Activated CD8-positive, alpha-beta T cell treated with anti-CD3 and anti-CD28 coated beads for 36 hours (primary cell): ENCODE measurements at regions not wholly inside any gene's neighbourhood (a gene's known extent, or its start where the extent isn't known, plus 50 kb on each side); places are given as distances from the start of the nearest gene placed in this dataset.

Source experiments
- ATAC-seq: fragments of 200-7000 bp; cut with Tn5 transposase; one replicate; pipeline ENCODE4 v1.10.0; 2021; ENCODE audit warnings: mild to moderate bottlenecking, moderate library complexity
- CTCF ChIA-PET: fragments of 350-600 bp; sonication (Branson Sonifier 250); formaldehyde crosslinking; loops from one replicate; lab custom pipeline; 2021; ENCODE audit warnings: antibody characterized with exemption; lab: Charles Lee
- POLR2A ChIA-PET: fragments of 350-600 bp; sonication (Branson Sonifier 250); formaldehyde crosslinking; loops from one replicate; lab custom pipeline; 2021; ENCODE audit warnings: antibody characterized with exemption; lab: Charles Lee
- DNase-seq: peaks from one replicate; pipeline ENCODE4 v3.0.0-alpha.2; 2020
- H3K27ac Mint-ChIP-seq: one replicate; pipeline ENCODE4 v1.8.0; 2021; ENCODE audit warnings: mild to moderate bottlenecking, mixed read lengths
- H3K27me3 Mint-ChIP-seq: one replicate; pipeline ENCODE4 v1.8.0; 2021; ENCODE audit warnings: mixed read lengths
- H3K36me3 Mint-ChIP-seq: one replicate; pipeline ENCODE4 v1.8.0; 2021; ENCODE audit warnings: low read depth, mixed read lengths
- H3K4me1 Mint-ChIP-seq: one replicate; pipeline ENCODE4 v1.8.0; 2021; ENCODE audit warnings: low read depth, mixed read lengths
- H3K4me3 Mint-ChIP-seq: one replicate; pipeline ENCODE4 v1.8.0; 2021; ENCODE audit warnings: mild to moderate bottlenecking, moderate library complexity, mixed read lengths
- H3K9me3 Mint-ChIP-seq: one replicate; pipeline ENCODE4 v1.8.0; 2021; ENCODE audit warnings: mixed read lengths
- intact Hi-C: fragments of 100-400 bp; cut with micrococcal nuclease; formaldehyde crosslinking; loops from one replicate; pipeline ENCODE4 v1.10.0; 2022
- TF ChIP-seq, protein P1 (sequence below): fragments of 200-600 bp; IDR thresholded peaks from one replicate; pipeline ENCODE4 v1.8.0; 2022; ENCODE audit warnings: antibody characterized with exemption, mild to moderate bottlenecking

DNA sequence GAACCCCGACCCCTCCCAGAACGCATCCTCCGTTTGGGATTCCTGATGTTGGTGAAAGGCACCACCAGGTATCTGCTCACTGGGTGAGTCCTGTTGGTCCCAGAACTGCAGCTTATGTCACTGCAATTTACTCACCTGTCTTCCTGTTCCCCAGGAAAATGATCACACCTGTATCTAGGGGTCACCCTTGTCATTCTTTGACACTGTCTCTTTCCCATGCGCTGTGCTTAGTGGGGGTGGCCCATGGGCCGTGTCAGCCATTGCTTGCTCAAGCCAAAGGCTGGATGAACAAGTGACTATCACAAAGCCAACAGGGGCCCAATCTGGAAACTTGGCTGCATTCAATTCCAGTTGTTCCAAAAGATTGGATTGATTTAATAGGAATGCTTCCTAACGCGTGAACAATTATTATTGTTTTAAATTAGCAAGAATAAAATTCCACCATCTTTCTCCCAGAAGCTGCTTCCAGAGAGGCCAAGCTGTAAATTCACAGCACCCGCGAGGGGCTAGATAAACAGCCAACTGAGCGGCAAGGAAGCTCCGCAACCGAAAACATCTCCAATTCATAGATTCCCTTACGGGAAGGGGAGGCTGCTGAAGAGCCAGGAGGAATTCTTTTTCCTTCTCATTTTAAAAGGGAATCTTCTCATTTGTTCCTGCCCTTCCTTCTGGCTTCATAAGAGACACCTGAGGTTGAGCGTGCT is 134.8 kb upstream of the ZMIZ1 start:
- intact Hi-C loops: loop anchor here (10.0 kb wide), 1 partner anchor 261 kb away; no protein-coding TSS in a partner anchor
- Mint-ChIP-seq H3K36me3 (no peaks in the 10 kb centered on the region), H3K27me3 (no peaks in the 10 kb centered on the region), H3K4me3 (no peak overlapping the region), H3K4me1 (no peaks in the 10 kb centered on the region), H3K27ac (no peak overlapping the region), H3K9me3 (no peaks in the 10 kb centered on the region)
- ATAC-seq (no peak), DNase-seq (no peak)
- ChIA-PET CTCF (interaction anchor here (5.1 kb wide), 1 partner anchor 261 kb away, joined by 26 read pairs; no protein-coding TSS in a partner anchor), POLR2A (no interaction called here)
- TF ChIP-seq, protein P1, sequence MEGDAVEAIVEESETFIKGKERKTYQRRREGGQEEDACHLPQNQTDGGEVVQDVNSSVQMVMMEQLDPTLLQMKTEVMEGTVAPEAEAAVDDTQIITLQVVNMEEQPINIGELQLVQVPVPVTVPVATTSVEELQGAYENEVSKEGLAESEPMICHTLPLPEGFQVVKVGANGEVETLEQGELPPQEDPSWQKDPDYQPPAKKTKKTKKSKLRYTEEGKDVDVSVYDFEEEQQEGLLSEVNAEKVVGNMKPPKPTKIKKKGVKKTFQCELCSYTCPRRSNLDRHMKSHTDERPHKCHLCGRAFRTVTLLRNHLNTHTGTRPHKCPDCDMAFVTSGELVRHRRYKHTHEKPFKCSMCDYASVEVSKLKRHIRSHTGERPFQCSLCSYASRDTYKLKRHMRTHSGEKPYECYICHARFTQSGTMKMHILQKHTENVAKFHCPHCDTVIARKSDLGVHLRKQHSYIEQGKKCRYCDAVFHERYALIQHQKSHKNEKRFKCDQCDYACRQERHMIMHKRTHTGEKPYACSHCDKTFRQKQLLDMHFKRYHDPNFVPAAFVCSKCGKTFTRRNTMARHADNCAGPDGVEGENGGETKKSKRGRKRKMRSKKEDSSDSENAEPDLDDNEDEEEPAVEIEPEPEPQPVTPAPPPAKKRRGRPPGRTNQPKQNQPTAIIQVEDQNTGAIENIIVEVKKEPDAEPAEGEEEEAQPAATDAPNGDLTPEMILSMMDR: no peak

DNA sequence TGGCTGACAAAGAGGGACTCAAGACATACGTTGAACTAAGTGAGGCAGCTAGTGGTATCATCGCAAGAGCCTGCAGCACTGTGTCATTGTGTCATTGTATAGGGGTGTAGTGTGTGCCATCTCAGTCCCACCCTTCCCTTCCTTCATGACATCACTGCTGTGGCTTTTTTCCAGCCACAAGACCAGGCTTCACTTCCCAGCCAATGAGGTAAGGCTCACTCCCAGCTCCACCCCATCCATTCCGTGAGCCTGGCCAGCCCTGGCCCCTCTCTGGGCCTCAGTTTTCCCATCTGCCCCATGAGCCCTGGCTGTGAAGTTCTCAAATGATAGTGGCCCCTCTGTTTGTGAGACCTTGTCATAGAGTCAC is 134.3 kb upstream of the ZMIZ1 start:
- H3K27me3 Mint-ChIP-seq: no peaks in the 10 kb centered on the region
- H3K4me1 Mint-ChIP-seq: no peaks in the 10 kb centered on the region
- no peak overlapping the region for H3K4me3 Mint-ChIP-seq
- ATAC-seq (no peak), DNase-seq (no peak)
- H3K9me3 Mint-ChIP-seq: no peaks in the 10 kb centered on the region
- ChIA-PET CTCF (interaction anchor here (5.1 kb wide), 1 partner anchor 261 kb away, joined by 26 read pairs; no protein-coding TSS in a partner anchor), POLR2A (no interaction called here)
- TF ChIP-seq, protein P1: no peak
- intact Hi-C loops: loop anchor here (10.0 kb wide), 1 partner anchor 260 kb away; no protein-coding TSS in a partner anchor
- H3K27ac Mint-ChIP-seq: no peak overlapping the region
- H3K36me3 Mint-ChIP-seq: no peaks in the 10 kb centered on the region

GRCh38 chr10:78934994-78935602 is 133.7 kb upstream of the ZMIZ1 start:
- intact Hi-C loops: loop anchor here (10.0 kb wide), 1 partner anchor 260 kb away; no protein-coding TSS in a partner anchor
- no peak for DNase-seq
- TF ChIP-seq, protein P1: no peak
- no peaks in the 10 kb centered on the region for H3K4me1 Mint-ChIP-seq
- H3K4me3 Mint-ChIP-seq: no peak overlapping the region
- H3K9me3 Mint-ChIP-seq: no peaks in the 10 kb centered on the region
- ATAC-seq: no peak
- H3K27me3 Mint-ChIP-seq: no peaks in the 10 kb centered on the region
- no peak overlapping the region for H3K27ac Mint-ChIP-seq
- POLR2A ChIA-PET: no interaction called here
- no peaks in the 10 kb centered on the region for H3K36me3 Mint-ChIP-seq
- CTCF ChIA-PET: interaction anchor here (1.6 to 5.1 kb wide), 2 partner anchors 257 to 260 kb away, joined by 3 to 26 read pairs; no protein-coding TSS in a partner anchor

- Mint-ChIP-seq H3K4me1 (no peaks in the 10 kb centered on the region), H3K4me3 (no peak overlapping the region), H3K27me3 (no peaks in the 10 kb centered on the region), H3K27ac (no peak overlapping the region), H3K9me3 (no peaks in the 10 kb centered on the region), H3K36me3 (no peaks in the 10 kb centered on the region)
- TF ChIP-seq, protein P1: no peak
- CTCF ChIA-PET: interaction anchor here (1.5 to 5.1 kb wide), 4 partner anchors 10 to 259 kb away, joined by 3 to 26 read pairs (median 4); no protein-coding TSS in a partner anchor
- intact Hi-C loops: loop anchor here (10.0 kb wide), 1 partner anchor 259 kb away; no protein-coding TSS in a partner anchor
- ATAC-seq: no peak
- DNase-seq: no peak
- POLR2A ChIA-PET: no interaction called here
These were observed 132.9 kb upstream of the ZMIZ1 start for GRCh38 chr10:78935697-78936407.
